ENCODE measurements at regions not wholly inside any gene's neighbourhood (a gene's known extent, or its start where the extent isn't known, plus 50 kb on each side); places are given as distances from the start of the nearest gene placed in this dataset.

DNA sequence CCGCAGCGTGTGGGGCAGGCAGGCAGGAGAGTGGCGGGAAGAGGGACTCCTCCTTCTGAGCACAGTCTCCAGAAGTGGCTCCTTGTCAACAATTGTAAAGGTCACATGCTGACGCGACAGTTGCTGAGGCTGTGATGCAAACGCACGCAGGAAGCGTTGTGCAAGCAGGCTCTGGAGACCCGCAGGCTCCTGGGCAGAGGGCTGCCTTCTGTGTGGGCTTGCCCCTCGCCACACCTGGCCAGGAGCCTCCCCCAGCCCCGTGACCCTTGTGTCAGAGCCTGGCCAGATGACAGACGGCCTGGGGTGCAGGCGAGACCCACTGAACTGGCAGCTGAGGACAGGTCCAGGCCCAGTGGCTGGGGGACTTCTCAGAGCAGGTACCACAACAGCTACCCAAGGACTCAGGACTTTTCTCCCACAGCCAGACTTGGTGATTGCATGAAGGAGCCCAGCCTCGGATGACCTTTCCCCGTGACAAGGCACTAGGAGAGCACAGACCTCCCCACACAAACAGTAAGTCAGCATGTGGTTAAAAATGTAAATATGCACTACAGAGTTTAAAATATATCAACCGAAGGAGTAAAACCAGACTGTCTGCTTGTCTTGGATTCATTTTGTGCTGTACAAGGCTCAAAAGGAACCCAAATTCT is 222.1 kb upstream of the RREB1 start:
- Mint-ChIP-seq H3K36me3 (ENCODE audit: insufficient read depth, unreplicated experiment) (no peaks in the 10 kb centered on the region), H3K27me3 (ENCODE audit: unreplicated experiment) (no peaks in the 10 kb centered on the region), H3K27ac (ENCODE audit: unreplicated experiment) (no peak overlapping the region), H3K4me3 (ENCODE audit: low read depth, unreplicated experiment) (no peak overlapping the region), H3K9me3 (ENCODE audit: low read depth, unreplicated experiment) (no peaks in the 10 kb centered on the region), H3K4me1 (ENCODE audit: low read depth, unreplicated experiment) (peaks cover 16% of the 10 kb centered on the region)
- intact Hi-C loops (cut with micrococcal nuclease; ENCODE audit: unreplicated experiment) = no loop called here
- no TSS peak for BruUV-seq (replicated peaks)
- CTCF ChIA-PET = interaction anchor here (0.6 kb wide), 1 partner anchor 1450 kb away, joined by 3 read pairs; no protein-coding TSS in a partner anchor
- TF ChIP-seq, protein P1, sequence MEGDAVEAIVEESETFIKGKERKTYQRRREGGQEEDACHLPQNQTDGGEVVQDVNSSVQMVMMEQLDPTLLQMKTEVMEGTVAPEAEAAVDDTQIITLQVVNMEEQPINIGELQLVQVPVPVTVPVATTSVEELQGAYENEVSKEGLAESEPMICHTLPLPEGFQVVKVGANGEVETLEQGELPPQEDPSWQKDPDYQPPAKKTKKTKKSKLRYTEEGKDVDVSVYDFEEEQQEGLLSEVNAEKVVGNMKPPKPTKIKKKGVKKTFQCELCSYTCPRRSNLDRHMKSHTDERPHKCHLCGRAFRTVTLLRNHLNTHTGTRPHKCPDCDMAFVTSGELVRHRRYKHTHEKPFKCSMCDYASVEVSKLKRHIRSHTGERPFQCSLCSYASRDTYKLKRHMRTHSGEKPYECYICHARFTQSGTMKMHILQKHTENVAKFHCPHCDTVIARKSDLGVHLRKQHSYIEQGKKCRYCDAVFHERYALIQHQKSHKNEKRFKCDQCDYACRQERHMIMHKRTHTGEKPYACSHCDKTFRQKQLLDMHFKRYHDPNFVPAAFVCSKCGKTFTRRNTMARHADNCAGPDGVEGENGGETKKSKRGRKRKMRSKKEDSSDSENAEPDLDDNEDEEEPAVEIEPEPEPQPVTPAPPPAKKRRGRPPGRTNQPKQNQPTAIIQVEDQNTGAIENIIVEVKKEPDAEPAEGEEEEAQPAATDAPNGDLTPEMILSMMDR (IDR thresholded peaks at IDR 0.05; ENCODE audit: unreplicated experiment) = no peak
- DNase-seq = no peak

DNA sequence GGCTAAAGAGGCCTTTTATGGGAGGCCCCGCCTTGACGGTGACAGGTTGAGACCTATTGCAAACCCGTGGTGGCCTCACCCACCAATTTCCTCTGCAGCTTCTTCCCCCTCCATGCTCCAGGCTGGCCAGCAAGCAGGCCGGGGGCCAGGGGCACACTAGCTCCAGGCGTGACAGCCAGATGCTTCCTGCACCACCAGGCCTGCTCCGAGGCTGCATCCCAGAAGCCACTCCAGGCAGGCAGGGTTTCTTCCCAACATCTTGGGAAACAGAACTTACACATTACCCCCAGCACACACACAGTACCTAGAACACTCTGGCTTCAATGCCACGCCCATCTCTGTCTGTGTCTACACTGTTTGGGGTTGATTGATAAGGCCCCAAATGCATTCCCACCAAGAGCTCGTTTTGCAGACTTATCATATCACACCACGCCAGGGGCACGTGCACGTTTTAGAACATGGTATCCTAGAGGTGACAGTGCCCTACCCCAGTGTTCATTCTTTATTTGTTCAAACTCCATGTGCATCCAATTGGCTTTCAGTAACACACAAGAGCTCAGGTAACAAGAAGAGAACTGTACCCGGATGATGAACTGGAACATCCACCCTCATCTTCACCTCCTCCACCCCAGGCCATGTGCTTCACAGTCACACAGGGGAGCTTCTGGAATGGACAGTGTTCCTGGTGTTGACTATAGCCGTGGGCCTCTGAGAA is 221.4 kb upstream of the RREB1 start:
- DNase-seq = no peak
- no peak overlapping the region for H3K27ac Mint-ChIP-seq (ENCODE audit: unreplicated experiment)
- no peaks in the 10 kb centered on the region for H3K27me3 Mint-ChIP-seq (ENCODE audit: unreplicated experiment)
- no peak overlapping the region for H3K4me3 Mint-ChIP-seq (ENCODE audit: low read depth, unreplicated experiment)
- no peaks in the 10 kb centered on the region for H3K36me3 Mint-ChIP-seq (ENCODE audit: insufficient read depth, unreplicated experiment)
- CTCF ChIA-PET = interaction anchor here (0.6 kb wide), 1 partner anchor 1450 kb away, joined by 3 read pairs; no protein-coding TSS in a partner anchor
- no peaks in the 10 kb centered on the region for H3K9me3 Mint-ChIP-seq (ENCODE audit: low read depth, unreplicated experiment)
- no TSS peak for BruUV-seq (replicated peaks)
- peaks cover 19% of the 10 kb centered on the region for H3K4me1 Mint-ChIP-seq (ENCODE audit: low read depth, unreplicated experiment)
- TF ChIP-seq, protein P1 (IDR thresholded peaks at IDR 0.05; ENCODE audit: unreplicated experiment) = no peak
- intact Hi-C loops (cut with micrococcal nuclease; ENCODE audit: unreplicated experiment) = no loop called here

DNA sequence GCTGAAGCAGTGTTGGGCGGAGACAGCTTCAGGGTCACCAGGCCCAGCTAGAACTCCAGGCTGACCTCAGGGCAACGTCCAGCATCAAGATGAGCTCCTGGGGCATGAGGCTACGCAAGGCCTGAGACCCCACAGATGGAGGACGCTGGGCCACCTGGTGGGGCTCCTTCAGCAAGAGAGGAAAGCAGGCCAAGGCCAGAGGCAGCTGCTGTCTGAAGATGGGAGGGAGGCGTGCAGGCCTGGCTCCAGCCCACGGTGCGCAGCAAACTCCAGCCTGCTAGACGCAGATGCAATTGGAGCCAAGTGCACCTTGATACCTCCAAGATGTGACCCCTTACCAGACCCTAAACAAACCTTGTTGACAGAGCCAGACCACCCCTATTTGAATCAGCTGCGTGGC is 220.9 kb upstream of the RREB1 start:
- BruUV-seq (replicated peaks) = no TSS peak

DNA sequence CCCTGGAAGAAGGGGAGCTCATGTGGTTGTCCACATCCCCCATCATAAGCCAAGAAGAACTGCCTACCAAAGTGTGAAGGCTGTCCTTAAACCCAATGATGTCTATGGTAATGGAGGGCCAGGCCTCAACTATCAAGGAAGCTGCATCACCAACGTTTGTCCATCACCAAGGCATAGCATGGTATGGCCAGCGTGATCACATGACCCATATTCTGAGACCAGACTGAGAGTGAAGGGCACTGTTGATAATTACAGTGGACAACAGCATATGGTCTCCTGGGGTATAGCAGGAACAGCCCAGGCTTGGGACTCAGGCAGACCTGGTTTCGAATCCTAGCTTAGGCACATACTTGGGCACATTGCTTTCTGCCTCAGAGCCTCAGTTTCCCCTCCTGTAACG is 218.2 kb upstream of the RREB1 start:
- no peak overlapping the region for H3K27ac Mint-ChIP-seq (ENCODE audit: unreplicated experiment)
- no peaks in the 10 kb centered on the region for H3K27me3 Mint-ChIP-seq (ENCODE audit: unreplicated experiment)
- peaks cover 10% of the 10 kb centered on the region for H3K4me1 Mint-ChIP-seq (ENCODE audit: low read depth, unreplicated experiment)
- no peak for DNase-seq
- CTCF ChIA-PET = no interaction called here
- TF ChIP-seq, protein P1 (IDR thresholded peaks at IDR 0.05; ENCODE audit: unreplicated experiment) = no peak
- no peak overlapping the region for H3K4me3 Mint-ChIP-seq (ENCODE audit: low read depth, unreplicated experiment)
- no peaks in the 10 kb centered on the region for H3K9me3 Mint-ChIP-seq (ENCODE audit: low read depth, unreplicated experiment)
- no TSS peak for BruUV-seq (replicated peaks)
- intact Hi-C loops (cut with micrococcal nuclease; ENCODE audit: unreplicated experiment) = no loop called here
- no peaks in the 10 kb centered on the region for H3K36me3 Mint-ChIP-seq (ENCODE audit: insufficient read depth, unreplicated experiment)

More for the DNA sequence above, 220.9 kb upstream of the RREB1 start:
- intact Hi-C loops (cut with micrococcal nuclease; ENCODE audit: unreplicated experiment) = no loop called here
- H3K4me3 Mint-ChIP-seq (ENCODE audit: low read depth, unreplicated experiment) = no peak overlapping the region
- no peaks in the 10 kb centered on the region for H3K36me3 Mint-ChIP-seq (ENCODE audit: insufficient read depth, unreplicated experiment)
- CTCF ChIA-PET = no interaction called here
- TF ChIP-seq, protein P1 (IDR thresholded peaks at IDR 0.05; ENCODE audit: unreplicated experiment) = no peak
- peaks cover 24% of the 10 kb centered on the region for H3K4me1 Mint-ChIP-seq (ENCODE audit: low read depth, unreplicated experiment)
- H3K9me3 Mint-ChIP-seq (ENCODE audit: low read depth, unreplicated experiment) = no peaks in the 10 kb centered on the region
- no peak for DNase-seq
- no peak overlapping the region for H3K27ac Mint-ChIP-seq (ENCODE audit: unreplicated experiment)
- no peaks in the 10 kb centered on the region for H3K27me3 Mint-ChIP-seq (ENCODE audit: unreplicated experiment)

Data from Calu3 (cell line).